HepG2 (cell line): ENCODE measurements at regions not wholly inside any gene's neighbourhood (a gene's known extent, or its start where the extent isn't known, plus 50 kb on each side); places are given as distances from the start of the nearest gene placed in this dataset.

ENCODE experiments used
- ATAC-seq: fragments of 200-7000 bp; cut with Tn5 transposase; 3 replicates; pipeline ENCODE4 v1.9.1; 2020; ENCODE audit warnings: mild to moderate bottlenecking, moderate library complexity
- BruUV-seq: library from RNA; stranded (reverse); fragments of 400-500 nt; replicated peaks from 2 replicates; lab custom pipeline; 2021; lab: Mats Ljungman, UMichigan
- CTCF ChIA-PET: fragments of 300-600 bp; formaldehyde crosslinking; extraction: SDS; loops from one replicate; lab custom pipeline; 2021; ENCODE audit warnings: low total read pairs, inconsistent platforms, low intra/inter-chr PET ratio; lab: Yijun Ruan, JAX
- POLR2A ChIA-PET: fragments of 350-600 bp; sonication (Branson Sonifier 250); formaldehyde crosslinking; loops from one replicate; lab custom pipeline; 2020; ENCODE audit warnings: antibody characterized with exemption, inconsistent platforms; lab: Yijun Ruan, JAX
- DNase-seq: peaks from one replicate; pipeline ENCODE4 v3.0.0-alpha.2; 2015; ENCODE audit warnings: low spot score
- FAIRE-seq: peaks from 3 replicates; lab custom pipeline; 2011; peaks lifted over from hg19 to GRCh38; lab: Jason Lieb, UNC
- H2AFZ ChIP-seq: one replicate; pipeline ENCODE4 v1.6.1; 2011; ENCODE audit warnings: low read length, inconsistent platforms
- H3K27ac ChIP-seq: fragments of 300-600 bp; 3 replicates; pipeline ENCODE4 v1.8.0; 2011; ENCODE audit warnings: mixed run types, mild to moderate bottlenecking, mixed read lengths, low read length, inconsistent platforms; ENCODE audit not compliant: insufficient read depth; ENCODE audit errors: extremely low read length
- H3K27me3 ChIP-seq, 2 experiments: fragments of 200-600 bp in 1 of 2; 2 replicates in 1 of 2; 3 replicates in 1 of 2; pipeline versions ENCODE4 v1.6.0 to v1.8.0; 2011; ENCODE audit warnings: low read length in 2 of 2, mild to moderate bottlenecking in 2 of 2, moderate library complexity in 2 of 2, inconsistent platforms in 1 of 2; ENCODE audit not compliant: insufficient read depth in 2 of 2, control insufficient read depth in 1 of 2
- H3K36me3 ChIP-seq, 2 experiments: fragments of 200-600 bp in 1 of 2; replicated peaks in 1 of 2; 2 replicates in 1 of 2; 3 replicates in 1 of 2; pipeline versions ENCODE4 v1.5.1 to v1.8.0; 2011; ENCODE audit warnings: low read length in 2 of 2, inconsistent platforms in 1 of 2; ENCODE audit not compliant: insufficient read depth in 2 of 2, control insufficient read depth in 1 of 2
- H3K4me1 ChIP-seq: 2 replicates; pipeline ENCODE4 v1.5.1; 2012; ENCODE audit warnings: low read length, inconsistent platforms; ENCODE audit not compliant: insufficient read depth
- H3K4me2 ChIP-seq: 2 replicates; pipeline ENCODE4 v1.6.0; 2011; ENCODE audit warnings: low read depth, low read length, inconsistent platforms
- H3K4me3 ChIP-seq, 3 experiments: fragments of 200-600 bp in 1 of 3; sonication (generic), shearing (Covaris generic) in 1 of 3; replicated peaks in 1 of 3; 2 replicates each; pipeline ENCODE4 v1.5.1; 2011 to 2016; ENCODE audit warnings: low read length in 3 of 3, inconsistent platforms in 2 of 3, low read depth in 2 of 3, mild to moderate bottlenecking in 2 of 3, control low read depth in 1 of 3, mixed read lengths in 1 of 3; ENCODE audit not compliant: insufficient read depth in 1 of 3
- H3K79me2 ChIP-seq: one replicate; pipeline ENCODE4 v1.6.1; 2011; ENCODE audit warnings: low read length, inconsistent platforms; ENCODE audit not compliant: insufficient read depth
- H3K9ac ChIP-seq: 2 replicates; pipeline ENCODE4 v1.6.0; 2011; ENCODE audit warnings: mild to moderate bottlenecking, low read depth, low read length, inconsistent platforms; ENCODE audit not compliant: insufficient read depth
- H3K9me3 ChIP-seq: 2 replicates; pipeline ENCODE4 v1.5.1; 2012; ENCODE audit warnings: mild to moderate bottlenecking, low read length
- H4K20me1 ChIP-seq: 2 replicates; pipeline ENCODE4 v1.6.0; 2011; ENCODE audit warnings: inconsistent platforms, mild to moderate bottlenecking, low read length, moderate library complexity; ENCODE audit not compliant: insufficient read depth
- CBFB ChIP-seq: sonication (generic); formaldehyde crosslinking; IDR thresholded peaks from 2 replicates; pipeline ENCODE4 v1.4.0; 2020; ENCODE audit warnings: missing genetic modification reagents
- JUN ChIP-seq: sonication (generic); formaldehyde crosslinking; IDR thresholded peaks from 2 replicates; pipeline ENCODE4 v1.4.0; 2020; ENCODE audit warnings: mild to moderate bottlenecking, missing genetic modification reagents
- KDM4B ChIP-seq: sonication (generic); formaldehyde crosslinking; IDR thresholded peaks from 2 replicates; pipeline ENCODE4 v1.4.0; 2020; ENCODE audit warnings: missing genetic modification reagents
- KLF16 ChIP-seq, 2 experiments: sonication (generic) in 1 of 2; formaldehyde crosslinking in 1 of 2; IDR thresholded peaks; 2 replicates each; pipeline versions ENCODE4 v1.6.1 to v1.8.0; 2016 to 2023; ENCODE audit warnings: missing genetic modification reagents in 2 of 2, missing compliant biosample characterization in 1 of 2
- ONECUT2 ChIP-seq: sonication (generic); formaldehyde crosslinking; IDR thresholded peaks from 2 replicates; pipeline ENCODE4 v1.4.0; 2020; ENCODE audit warnings: missing genetic modification reagents
- RFXANK ChIP-seq: IDR thresholded peaks from 2 replicates; pipeline ENCODE4 v1.6.1; 2016
- SIN3B ChIP-seq: fragments of 150-350 bp; IDR thresholded peaks from 2 replicates; pipeline ENCODE4 v1.6.1; 2014; ENCODE audit warnings: low read length
- SMARCE1 ChIP-seq: fragments of 450-650 bp; IDR thresholded peaks from 2 replicates; pipeline ENCODE4 v1.6.1; 2017; ENCODE audit warnings: borderline replicate concordance
- YEATS2 ChIP-seq: sonication (generic); formaldehyde crosslinking; IDR thresholded peaks from 2 replicates; pipeline ENCODE4 v1.4.0; 2020; ENCODE audit warnings: missing genetic modification reagents, borderline replicate concordance
- ZBTB21 ChIP-seq: sonication (generic); formaldehyde crosslinking; IDR thresholded peaks from 2 replicates; pipeline ENCODE4 v1.4.0; 2020; ENCODE audit warnings: missing genetic modification reagents
- ZKSCAN1 ChIP-seq: fragments of 150-350 bp; IDR thresholded peaks from 2 replicates; pipeline ENCODE4 v1.6.1; 2014; ENCODE audit warnings: low read length
- ZNF44 ChIP-seq: sonication (generic); formaldehyde crosslinking; IDR thresholded peaks from 2 replicates; pipeline ENCODE4 v1.5.1; 2020; ENCODE audit warnings: mild to moderate bottlenecking, missing genetic modification reagents
- ZSCAN9 ChIP-seq: IDR thresholded peaks from 2 replicates; pipeline ENCODE4 v1.6.1; 2016; ENCODE audit warnings: borderline replicate concordance
- WGBS: methylation state at CpG from one replicate; pipeline ENCODE4 v1.1.6; 2017; ENCODE audit warnings: low lambda C conversion rate; 5-methylcytosine and 5-hydroxymethylcytosine counted together
- in situ Hi-C: cut with HindIII; loops from 2 replicates; pipeline ENCODE4 v1.10.0; 2017; ENCODE audit warnings: low pct_unique_long_range_greater_than_20kb; ENCODE audit not compliant: extremely low pct_ligation_motif_present
- intact Hi-C: fragments of 100-400 bp; cut with micrococcal nuclease; formaldehyde crosslinking; loops from one replicate; pipeline ENCODE4 v1.10.0; 2022; ENCODE audit not compliant: unreplicated experiment
- TF ChIP-seq, protein P1 (sequence below): IDR thresholded peaks from 2 replicates; pipeline ENCODE4 v1.6.1; 2018; ENCODE audit warnings: missing genetic modification reagents, mild to moderate bottlenecking, missing compliant biosample characterization
- TF ChIP-seq, protein P2 (sequence below): sonication (generic); formaldehyde crosslinking; IDR thresholded peaks from 2 replicates; pipeline ENCODE4 v1.4.0; 2020; ENCODE audit warnings: mild to moderate bottlenecking, missing genetic modification reagents
- TF ChIP-seq, protein P3 (sequence below): sonication (generic); formaldehyde crosslinking; IDR thresholded peaks from 2 replicates; pipeline ENCODE4 v1.4.0; 2020; ENCODE audit warnings: mild to moderate bottlenecking, low read depth, missing genetic modification reagents
- TF ChIP-seq, protein P4 (sequence below): sonication (generic); formaldehyde crosslinking; IDR thresholded peaks from 2 replicates; pipeline ENCODE4 v1.5.0; 2020; ENCODE audit warnings: missing genetic modification reagents, mild to moderate bottlenecking, borderline replicate concordance

DNA sequence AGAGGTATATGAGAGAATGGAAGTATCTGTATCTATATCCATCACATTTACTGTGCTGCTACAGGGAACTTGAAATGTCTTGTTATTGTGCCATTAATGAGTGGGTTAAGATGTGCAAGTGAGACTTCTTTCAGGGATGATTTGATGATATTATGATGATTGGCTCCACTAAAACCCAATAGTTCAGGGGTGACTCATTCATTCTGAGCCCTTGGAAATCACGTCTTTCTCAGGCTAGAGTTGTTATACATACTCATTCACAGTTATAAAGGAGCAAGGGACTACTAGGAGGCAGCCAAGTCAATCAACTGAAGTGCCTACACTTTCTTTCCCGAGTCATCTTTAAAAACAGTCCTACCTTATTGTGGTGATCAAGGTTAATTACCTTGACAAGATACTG lies 1109.8 kb upstream of the B3GALT2 start:
- Histone ChIP-seq H4K20me1 (no peaks in the 10 kb centered on the region), H3K27ac (no peak overlapping the region), H3K4me3 (no peak overlapping the region), H3K4me1 (no peaks in the 10 kb centered on the region), H3K9ac (no peak overlapping the region), H3K27me3 (no peaks in the 10 kb centered on the region), H3K36me3 (no peaks in the 10 kb centered on the region), H3K79me2 (no peaks in the 10 kb centered on the region), H2AFZ (no peak overlapping the region), H3K9me3 (no peaks in the 10 kb centered on the region), H3K4me2 (no peak overlapping the region)
- TF ChIP-seq ONECUT2 (CRISPR knock-in tag) (no peak), ZSCAN9 (CRISPR knock-in tag) (no peak), SMARCE1 (no peak), RFXANK (no peak), KLF16 (CRISPR knock-in tag; IDR thresholded peaks at IDR 0.05) (no peak), CBFB (CRISPR knock-in tag) (no peak), KDM4B (CRISPR knock-in tag) (no peak), JUN (no peak), ZNF44 (no peak), SIN3B (no peak), YEATS2 (no peak), ZBTB21 (CRISPR knock-in tag) (no peak), ZKSCAN1 (no peak)
- TF ChIP-seq, protein P1, sequence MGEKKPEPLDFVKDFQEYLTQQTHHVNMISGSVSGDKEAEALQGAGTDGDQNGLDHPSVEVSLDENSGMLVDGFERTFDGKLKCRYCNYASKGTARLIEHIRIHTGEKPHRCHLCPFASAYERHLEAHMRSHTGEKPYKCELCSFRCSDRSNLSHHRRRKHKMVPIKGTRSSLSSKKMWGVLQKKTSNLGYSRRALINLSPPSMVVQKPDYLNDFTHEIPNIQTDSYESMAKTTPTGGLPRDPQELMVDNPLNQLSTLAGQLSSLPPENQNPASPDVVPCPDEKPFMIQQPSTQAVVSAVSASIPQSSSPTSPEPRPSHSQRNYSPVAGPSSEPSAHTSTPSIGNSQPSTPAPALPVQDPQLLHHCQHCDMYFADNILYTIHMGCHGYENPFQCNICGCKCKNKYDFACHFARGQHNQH (CRISPR knock-in tag) = no peak
- TF ChIP-seq, protein P2, sequence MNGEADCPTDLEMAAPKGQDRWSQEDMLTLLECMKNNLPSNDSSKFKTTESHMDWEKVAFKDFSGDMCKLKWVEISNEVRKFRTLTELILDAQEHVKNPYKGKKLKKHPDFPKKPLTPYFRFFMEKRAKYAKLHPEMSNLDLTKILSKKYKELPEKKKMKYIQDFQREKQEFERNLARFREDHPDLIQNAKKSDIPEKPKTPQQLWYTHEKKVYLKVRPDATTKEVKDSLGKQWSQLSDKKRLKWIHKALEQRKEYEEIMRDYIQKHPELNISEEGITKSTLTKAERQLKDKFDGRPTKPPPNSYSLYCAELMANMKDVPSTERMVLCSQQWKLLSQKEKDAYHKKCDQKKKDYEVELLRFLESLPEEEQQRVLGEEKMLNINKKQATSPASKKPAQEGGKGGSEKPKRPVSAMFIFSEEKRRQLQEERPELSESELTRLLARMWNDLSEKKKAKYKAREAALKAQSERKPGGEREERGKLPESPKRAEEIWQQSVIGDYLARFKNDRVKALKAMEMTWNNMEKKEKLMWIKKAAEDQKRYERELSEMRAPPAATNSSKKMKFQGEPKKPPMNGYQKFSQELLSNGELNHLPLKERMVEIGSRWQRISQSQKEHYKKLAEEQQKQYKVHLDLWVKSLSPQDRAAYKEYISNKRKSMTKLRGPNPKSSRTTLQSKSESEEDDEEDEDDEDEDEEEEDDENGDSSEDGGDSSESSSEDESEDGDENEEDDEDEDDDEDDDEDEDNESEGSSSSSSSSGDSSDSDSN (CRISPR knock-in tag) = no peak
- TF ChIP-seq, protein P3, sequence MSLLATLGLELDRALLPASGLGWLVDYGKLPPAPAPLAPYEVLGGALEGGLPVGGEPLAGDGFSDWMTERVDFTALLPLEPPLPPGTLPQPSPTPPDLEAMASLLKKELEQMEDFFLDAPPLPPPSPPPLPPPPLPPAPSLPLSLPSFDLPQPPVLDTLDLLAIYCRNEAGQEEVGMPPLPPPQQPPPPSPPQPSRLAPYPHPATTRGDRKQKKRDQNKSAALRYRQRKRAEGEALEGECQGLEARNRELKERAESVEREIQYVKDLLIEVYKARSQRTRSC = no peak
- TF ChIP-seq, protein P4, sequence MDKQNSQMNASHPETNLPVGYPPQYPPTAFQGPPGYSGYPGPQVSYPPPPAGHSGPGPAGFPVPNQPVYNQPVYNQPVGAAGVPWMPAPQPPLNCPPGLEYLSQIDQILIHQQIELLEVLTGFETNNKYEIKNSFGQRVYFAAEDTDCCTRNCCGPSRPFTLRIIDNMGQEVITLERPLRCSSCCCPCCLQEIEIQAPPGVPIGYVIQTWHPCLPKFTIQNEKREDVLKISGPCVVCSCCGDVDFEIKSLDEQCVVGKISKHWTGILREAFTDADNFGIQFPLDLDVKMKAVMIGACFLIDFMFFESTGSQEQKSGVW (CRISPR knock-in tag) = no peak
- BruUV-seq = no TSS peak
- no peak for ATAC-seq
- POLR2A ChIA-PET = no interaction called here
- FAIRE-seq = no peak
- CTCF ChIA-PET = interaction anchor here (0.6 kb wide), 1 partner anchor 889 kb away, joined by 3 read pairs; no protein-coding TSS in a partner anchor
- intact Hi-C loops = loop anchor here (10.0 kb wide), 1 partner anchor 131 kb away; no protein-coding TSS in a partner anchor
- DNase-seq = no peak
- in situ Hi-C loops = no loop called here
- WGBS = 0% methylated on average over 2 of the region's 2 CpGs
